Gastroesophageal sphincter (tissue), 3 donors: ENCODE measurements at regions not wholly inside any gene's neighbourhood (a gene's known extent, or its start where the extent isn't known, plus 50 kb on each side); places are given as distances from the start of the nearest gene placed in this dataset.

Experiments
- EP300 ChIP-seq: sonication (generic); formaldehyde crosslinking; IDR thresholded peaks from one replicate; pipeline ENCODE4 v1.6.1; 2017; ENCODE audit warnings: antibody characterized with exemption, mild to moderate bottlenecking
- POLR2A ChIP-seq, 2 donors: fragments of 450-650 bp; IDR thresholded peaks; one replicate each; pipeline ENCODE4 v1.6.1; 2017; ENCODE audit warnings: antibody characterized with exemption in 2 of 2, mild to moderate bottlenecking in 2 of 2, moderate library complexity in 1 of 2
- POLR2AphosphoS5 ChIP-seq: sonication (generic); formaldehyde crosslinking; IDR thresholded peaks from one replicate; pipeline ENCODE4 v1.6.1; 2017; ENCODE audit warnings: antibody characterized with exemption
- TF ChIP-seq, protein P1 (sequence below), 4 experiments: fragments of 200-600 bp in 2 of 4; fragments of 450-650 bp in 2 of 4; sonication (generic) in 1 of 4; IDR thresholded peaks; one replicate each; pipeline ENCODE4 v1.5.1; 2017 to 2019; ENCODE audit warnings: antibody characterized with exemption in 4 of 4, mild to moderate bottlenecking in 2 of 4, moderate library complexity in 2 of 4

DNA sequence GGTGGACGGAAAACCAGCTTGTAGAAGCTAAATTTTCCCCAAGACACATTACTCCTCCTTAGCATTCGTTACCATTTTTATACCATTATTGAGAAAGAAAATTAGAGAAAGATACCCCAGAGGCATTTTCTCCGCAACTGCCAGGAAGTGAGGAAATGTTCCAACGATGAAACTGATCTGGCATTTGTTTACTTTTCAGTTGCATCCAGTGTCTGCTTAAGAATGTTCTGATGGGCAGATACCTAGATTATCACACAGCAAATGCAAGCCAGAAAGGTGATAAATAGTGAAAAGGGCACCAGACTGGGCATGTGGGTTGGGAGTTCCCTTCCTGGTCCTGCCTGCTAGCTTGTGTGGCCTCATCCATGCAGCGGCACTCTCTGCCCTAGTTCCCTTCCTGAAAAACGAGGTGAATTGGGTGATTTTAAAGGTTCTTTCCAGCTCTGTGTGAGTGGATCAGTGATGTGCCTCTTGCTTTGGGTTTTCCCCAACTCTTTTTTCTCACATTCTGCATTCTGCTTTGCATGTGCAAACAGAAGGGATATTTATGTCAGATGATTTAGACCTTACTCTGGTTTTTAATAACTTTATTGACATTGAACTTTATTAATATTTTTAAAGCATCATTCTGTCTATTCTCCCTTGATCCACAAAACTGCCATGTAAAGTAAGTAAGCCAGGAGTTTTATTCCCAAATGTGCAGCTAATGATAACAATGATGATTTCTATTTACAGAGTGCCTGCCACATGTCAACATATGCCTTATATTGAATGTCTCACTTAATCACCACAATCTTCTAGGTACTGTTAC, 139.6 kb downstream of the INSIG2 start:
- TF ChIP-seq, protein P1, sequence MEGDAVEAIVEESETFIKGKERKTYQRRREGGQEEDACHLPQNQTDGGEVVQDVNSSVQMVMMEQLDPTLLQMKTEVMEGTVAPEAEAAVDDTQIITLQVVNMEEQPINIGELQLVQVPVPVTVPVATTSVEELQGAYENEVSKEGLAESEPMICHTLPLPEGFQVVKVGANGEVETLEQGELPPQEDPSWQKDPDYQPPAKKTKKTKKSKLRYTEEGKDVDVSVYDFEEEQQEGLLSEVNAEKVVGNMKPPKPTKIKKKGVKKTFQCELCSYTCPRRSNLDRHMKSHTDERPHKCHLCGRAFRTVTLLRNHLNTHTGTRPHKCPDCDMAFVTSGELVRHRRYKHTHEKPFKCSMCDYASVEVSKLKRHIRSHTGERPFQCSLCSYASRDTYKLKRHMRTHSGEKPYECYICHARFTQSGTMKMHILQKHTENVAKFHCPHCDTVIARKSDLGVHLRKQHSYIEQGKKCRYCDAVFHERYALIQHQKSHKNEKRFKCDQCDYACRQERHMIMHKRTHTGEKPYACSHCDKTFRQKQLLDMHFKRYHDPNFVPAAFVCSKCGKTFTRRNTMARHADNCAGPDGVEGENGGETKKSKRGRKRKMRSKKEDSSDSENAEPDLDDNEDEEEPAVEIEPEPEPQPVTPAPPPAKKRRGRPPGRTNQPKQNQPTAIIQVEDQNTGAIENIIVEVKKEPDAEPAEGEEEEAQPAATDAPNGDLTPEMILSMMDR (IDR thresholded peaks at IDR 0.05) = no peak
- TF ChIP-seq POLR2A (IDR thresholded peaks at IDR 0.05) = no peak
- no peak for TF ChIP-seq EP300
- no peak for TF ChIP-seq POLR2AphosphoS5
